A673 (cell line): ENCODE measurements at regions not wholly inside any gene's neighbourhood (a gene's known extent, or its start where the extent isn't known, plus 50 kb on each side); places are given as distances from the start of the nearest gene placed in this dataset.

ENCODE experiments used
- BruUV-seq: library from RNA; stranded (reverse); fragments of 400-500 nt; replicated peaks from 2 replicates; lab custom pipeline; 2021; lab: Mats Ljungman, UMichigan
- CTCF ChIA-PET: fragments of 300-600 bp; sonication (Branson Sonifier 250); formaldehyde crosslinking; loops from one replicate; lab custom pipeline; 2022; ENCODE audit warnings: antibody characterized with exemption; lab: Charles Lee
- POLR2A ChIA-PET: fragments of 300-600 bp; sonication (Branson Sonifier 250); formaldehyde crosslinking; loops from one replicate; lab custom pipeline; 2022; ENCODE audit warnings: antibody characterized with exemption; ENCODE audit not compliant: low non-redundant PET; lab: Charles Lee
- DNase-seq: peaks from one replicate; pipeline ENCODE4 v3.0.0-alpha.2; 2015; ENCODE audit warnings: low spot score
- H3K27ac ChIP-seq: fragments of 200-600 bp; sonication (generic); 2 replicates; pipeline ENCODE4 v1.5.1; 2016; ENCODE audit warnings: mixed run types, low read depth, mild to moderate bottlenecking, mixed read lengths, antibody characterized with exemption, low read length; ENCODE audit not compliant: poor library complexity, severe bottlenecking
- H3K27me3 ChIP-seq: fragments of 200-600 bp; sonication (generic); replicated peaks from 2 replicates; pipeline ENCODE4 v1.6.1; 2017; ENCODE audit warnings: mixed run types, low read depth, mild to moderate bottlenecking, mixed read lengths, antibody characterized with exemption, low read length; ENCODE audit not compliant: insufficient read depth, poor library complexity
- H3K36me3 ChIP-seq: fragments of 200-600 bp; sonication (generic); 2 replicates; pipeline ENCODE4 v1.6.1; 2016; ENCODE audit warnings: mixed run types, mild to moderate bottlenecking, mixed read lengths, antibody characterized with exemption, low read length; ENCODE audit not compliant: insufficient read depth, poor library complexity, severe bottlenecking
- H3K4me1 ChIP-seq: fragments of 200-600 bp; sonication (generic); 2 replicates; pipeline ENCODE4 v1.6.1; 2017; ENCODE audit warnings: mixed run types, mild to moderate bottlenecking, mixed read lengths, antibody characterized with exemption, low read length; ENCODE audit not compliant: insufficient read depth, poor library complexity, severe bottlenecking
- H3K4me3 ChIP-seq: fragments of 200-600 bp; sonication (generic); 2 replicates; pipeline ENCODE4 v1.5.1; 2016; ENCODE audit warnings: low read depth, mixed run types, mild to moderate bottlenecking, mixed read lengths, low read length; ENCODE audit not compliant: poor library complexity, severe bottlenecking
- H3K9me3 ChIP-seq: fragments of 200-600 bp; sonication (generic); 2 replicates; pipeline ENCODE4 v1.6.1; 2016; ENCODE audit warnings: mixed run types, low read depth, mild to moderate bottlenecking, mixed read lengths, antibody characterized with exemption, low read length; ENCODE audit not compliant: poor library complexity, severe bottlenecking
- EZH2 ChIP-seq: fragments of 200-600 bp; sonication (generic); IDR thresholded peaks from 2 replicates; pipeline ENCODE4 v1.6.1; 2017; ENCODE audit warnings: borderline replicate concordance, low read depth, mild to moderate bottlenecking, mixed read lengths, antibody characterized with exemption, low read length; ENCODE audit not compliant: poor library complexity, severe bottlenecking
- intact Hi-C: fragments of 100-400 bp; cut with micrococcal nuclease; formaldehyde crosslinking; loops from one replicate; pipeline ENCODE4 v1.10.0; 2022; ENCODE audit not compliant: unreplicated experiment
- TF ChIP-seq, protein P1 (sequence below): fragments of 300-800, 200-600 bp; sonication (generic); conservative IDR thresholded peaks from 2 replicates; pipeline ENCODE4 v1.5.1; 2017; ENCODE audit warnings: low read depth, mild to moderate bottlenecking, antibody characterized with exemption, low read length, moderate library complexity, mixed read lengths

DNA sequence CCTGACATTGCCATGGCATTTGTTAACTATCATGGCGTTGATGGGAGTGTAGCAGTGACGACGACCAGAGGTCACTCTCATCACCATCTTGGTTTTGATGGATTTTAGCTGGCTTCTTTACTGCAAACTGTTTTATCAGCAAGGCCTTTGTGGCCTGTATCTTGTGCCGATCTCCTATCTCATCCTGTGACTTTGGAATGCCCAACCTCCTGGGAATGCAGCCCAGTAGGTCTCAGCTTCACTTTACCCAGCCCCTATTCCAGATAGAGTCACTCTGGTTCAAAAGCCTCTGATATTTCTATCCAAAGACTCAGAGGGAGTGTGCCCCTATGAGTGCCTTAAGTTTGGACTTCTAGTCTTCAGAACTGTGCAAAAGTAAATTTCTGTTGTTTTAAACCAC is 130.1 kb downstream of the ADAMTS1 start:
- Histone ChIP-seq H3K4me1 (peaks cover 13% of the 10 kb centered on the region), H3K36me3 (no peaks in the 10 kb centered on the region), H3K27me3 (no peaks in the 10 kb centered on the region), H3K27ac (no peak overlapping the region), H3K9me3 (no peaks in the 10 kb centered on the region), H3K4me3 (no peak overlapping the region)
- CTCF ChIA-PET = no interaction called here
- POLR2A ChIA-PET = no interaction called here
- intact Hi-C loops = loop anchor here (5.0 to 10.0 kb wide), 5 partner anchors 228 to 920 kb away; partner anchors contain the start of gene APP
- no TSS peak for BruUV-seq
- TF ChIP-seq, protein P1, sequence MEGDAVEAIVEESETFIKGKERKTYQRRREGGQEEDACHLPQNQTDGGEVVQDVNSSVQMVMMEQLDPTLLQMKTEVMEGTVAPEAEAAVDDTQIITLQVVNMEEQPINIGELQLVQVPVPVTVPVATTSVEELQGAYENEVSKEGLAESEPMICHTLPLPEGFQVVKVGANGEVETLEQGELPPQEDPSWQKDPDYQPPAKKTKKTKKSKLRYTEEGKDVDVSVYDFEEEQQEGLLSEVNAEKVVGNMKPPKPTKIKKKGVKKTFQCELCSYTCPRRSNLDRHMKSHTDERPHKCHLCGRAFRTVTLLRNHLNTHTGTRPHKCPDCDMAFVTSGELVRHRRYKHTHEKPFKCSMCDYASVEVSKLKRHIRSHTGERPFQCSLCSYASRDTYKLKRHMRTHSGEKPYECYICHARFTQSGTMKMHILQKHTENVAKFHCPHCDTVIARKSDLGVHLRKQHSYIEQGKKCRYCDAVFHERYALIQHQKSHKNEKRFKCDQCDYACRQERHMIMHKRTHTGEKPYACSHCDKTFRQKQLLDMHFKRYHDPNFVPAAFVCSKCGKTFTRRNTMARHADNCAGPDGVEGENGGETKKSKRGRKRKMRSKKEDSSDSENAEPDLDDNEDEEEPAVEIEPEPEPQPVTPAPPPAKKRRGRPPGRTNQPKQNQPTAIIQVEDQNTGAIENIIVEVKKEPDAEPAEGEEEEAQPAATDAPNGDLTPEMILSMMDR = no peak
- TF ChIP-seq EZH2 = no peak
- no peak for DNase-seq

DNA sequence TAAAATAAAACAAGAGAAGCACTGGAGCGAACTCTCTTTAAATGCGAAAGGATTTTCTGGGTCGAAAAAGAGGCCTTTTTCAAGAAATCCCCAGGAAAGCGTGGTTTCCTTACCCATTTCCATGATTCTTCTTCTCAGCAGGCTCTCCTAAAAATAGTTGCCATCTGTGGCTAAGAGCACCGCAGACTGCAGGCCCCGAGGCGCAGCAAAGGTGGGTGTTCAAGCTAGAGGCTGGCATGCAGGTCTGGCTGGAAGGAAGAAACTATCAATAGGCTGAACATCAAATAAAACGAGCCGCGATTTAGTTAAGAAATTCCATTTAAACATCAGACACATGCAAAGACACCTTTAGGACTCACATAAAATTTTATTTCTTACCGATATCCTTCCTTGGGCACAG is 135.1 kb downstream of the ADAMTS1 start:
- CTCF ChIA-PET = no interaction called here
- Histone ChIP-seq H3K36me3 (no peaks in the 10 kb centered on the region), H3K4me1 (no peaks in the 10 kb centered on the region), H3K9me3 (no peaks in the 10 kb centered on the region), H3K27ac (no peak overlapping the region), H3K4me3 (no peak overlapping the region), H3K27me3 (no peaks in the 10 kb centered on the region)
- BruUV-seq = no TSS peak
- TF ChIP-seq EZH2 = no peak
- TF ChIP-seq, protein P1 = no peak
- intact Hi-C loops = loop anchor here (10.0 kb wide), 2 partner anchors 375 to 915 kb away; no protein-coding TSS in a partner anchor
- POLR2A ChIA-PET = no interaction called here
- DNase-seq = no peak

DNA sequence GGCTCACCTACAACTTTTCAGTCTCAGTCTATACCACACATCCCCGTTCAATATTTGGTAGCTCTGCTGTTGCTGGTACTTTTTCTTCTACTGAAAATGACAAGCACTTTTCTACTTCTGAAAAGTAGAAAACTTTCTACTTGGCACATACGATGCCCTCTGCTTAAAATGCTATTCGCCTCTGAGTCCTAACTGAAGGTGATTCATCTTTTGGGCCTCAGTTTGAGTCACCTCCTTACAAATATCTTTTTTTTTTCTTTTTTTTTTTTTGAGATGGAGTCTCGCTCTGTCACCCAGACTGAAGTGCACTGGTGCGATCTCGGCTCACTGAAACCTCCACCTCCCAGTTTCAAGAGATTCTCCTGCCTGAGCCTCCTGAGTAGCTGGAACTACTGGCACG is 136.0 kb upstream of the CYYR1 start:
- no peaks in the 10 kb centered on the region for H3K27me3 ChIP-seq
- no TSS peak for BruUV-seq
- no peaks in the 10 kb centered on the region for H3K9me3 ChIP-seq
- H3K36me3 ChIP-seq = no peaks in the 10 kb centered on the region
- intact Hi-C loops = no loop called here
- H3K27ac ChIP-seq = no peak overlapping the region
- POLR2A ChIA-PET = no interaction called here
- no peak for TF ChIP-seq EZH2
- TF ChIP-seq, protein P1 = no peak
- H3K4me3 ChIP-seq = no peak overlapping the region
- CTCF ChIA-PET = no interaction called here
- DNase-seq = no peak
- no peaks in the 10 kb centered on the region for H3K4me1 ChIP-seq
